Femur (tissue), 1 donor: ENCODE measurements at regions not wholly inside any gene's neighbourhood (a gene's known extent, or its start where the extent isn't known, plus 50 kb on each side); places are given as distances from the start of the nearest gene placed in this dataset.
"Not testable (repeated sequence)": the region's sequence is repeated elsewhere in the genome, so short reads cannot be mapped to it uniquely, and the experiment has no call there.

Experiments used
- DNase-seq: peaks from one replicate; pipeline ENCODE4 v3.0.0-alpha.2; 2017

- not testable (repeated sequence) for DNase-seq
Measured at GRCh38 chr6:127406722-127407121, 52.5 kb downstream of the KIAA0408 start.

- DNase-seq, result no peak
Measured at GRCh38 chr6:127406122-127406521, 53.1 kb downstream of the KIAA0408 start.

GRCh38 chr6:127404594-127405178 is 54.5 kb downstream of the KIAA0408 start:
- DNase-seq, result no peak

GRCh38 chr6:127404133-127404532 is 55.1 kb downstream of the KIAA0408 start:
- no peak for DNase-seq

- DNase-seq, result no peak
Measured at GRCh38 chr6:127403636-127404035, 55.6 kb downstream of the KIAA0408 start.

- DNase-seq, result no peak
Measured at GRCh38 chr6:127402890-127403617, 56.1 kb downstream of the KIAA0408 start.

GRCh38 chr6:127397729-127398630 is 54.6 kb upstream of the ECHDC1 start:
- peak; percentile 34 for DNase-seq

- not testable (repeated sequence) for DNase-seq
Measured at GRCh38 chr6:127397171-127397597, 53.8 kb upstream of the ECHDC1 start.
